ENCODE measurements at regions not wholly inside any gene's neighbourhood (a gene's known extent, or its start where the extent isn't known, plus 50 kb on each side); places are given as distances from the start of the nearest gene placed in this dataset.

- no peak overlapping the region for H3K27ac ChIP-seq (replicated peaks)
- TF ChIP-seq CTCF (IDR thresholded peaks at IDR 0.05; ENCODE audit: insufficient read depth, low read length) (no peak), REST (IDR thresholded peaks at IDR 0.05; ENCODE audit: insufficient replicate concordance, low read depth) (no peak), GABPA (IDR thresholded peaks at IDR 0.05; ENCODE audit: low read depth) (no peak), POLR2AphosphoS5 (IDR thresholded peaks at IDR 0.05; ENCODE audit: low read depth) (no peak), SPI1 (IDR thresholded peaks at IDR 0.05; ENCODE audit: borderline replicate concordance, low read depth) (no peak)
- no peak for DNase-seq (ENCODE audit: low read depth in 1 of 2, low spot score in 1 of 2)
- peaks cover 3% of the 10 kb centered on the region for H3K27me3 ChIP-seq (ENCODE audit: insufficient read depth, poor library complexity, severe bottlenecking)
- H3K4me3 ChIP-seq (replicated peaks; ENCODE audit: insufficient read depth, low read length): no peak overlapping the region
Observed at GRCh38 chr5:34501016-34501415, 155.1 kb upstream of the RAI14 start.

GRCh38 chr5:34501840-34502239, 154.3 kb upstream of the RAI14 start:
- Histone ChIP-seq H3K27ac (replicated peaks) (no peak overlapping the region), H3K27me3 (ENCODE audit: insufficient read depth, poor library complexity, severe bottlenecking) (peaks cover 3% of the 10 kb centered on the region), H3K4me3 (replicated peaks; ENCODE audit: insufficient read depth, low read length) (no peak overlapping the region)
- TF ChIP-seq REST (IDR thresholded peaks at IDR 0.05; ENCODE audit: insufficient replicate concordance, low read depth) (no peak), POLR2AphosphoS5 (IDR thresholded peaks at IDR 0.05; ENCODE audit: low read depth) (no peak), SPI1 (IDR thresholded peaks at IDR 0.05; ENCODE audit: borderline replicate concordance, low read depth) (no peak)
- no peak for DNase-seq (ENCODE audit: low read depth in 1 of 2, low spot score in 1 of 2)

- TF ChIP-seq REST (IDR thresholded peaks at IDR 0.05; ENCODE audit: insufficient replicate concordance, low read depth) (no peak), SPI1 (IDR thresholded peaks at IDR 0.05; ENCODE audit: borderline replicate concordance, low read depth) (no peak)
- H3K27me3 ChIP-seq (ENCODE audit: insufficient read depth, poor library complexity, severe bottlenecking): peaks cover 3% of the 10 kb centered on the region
- H3K4me3 ChIP-seq (replicated peaks; ENCODE audit: insufficient read depth, low read length): no peak overlapping the region
- no peak overlapping the region for H3K27ac ChIP-seq (replicated peaks)
- DNase-seq (ENCODE audit: low read depth in 1 of 2, low spot score in 1 of 2): no peak
Observed at GRCh38 chr5:34502581-34502980, 153.5 kb upstream of the RAI14 start.

GRCh38 chr5:34503379-34504253, 152.5 kb upstream of the RAI14 start:
- H3K27ac ChIP-seq (replicated peaks): no peak overlapping the region
- TF ChIP-seq REST (IDR thresholded peaks at IDR 0.05; ENCODE audit: insufficient replicate concordance, low read depth) (no peak), POLR2AphosphoS5 (IDR thresholded peaks at IDR 0.05; ENCODE audit: low read depth) (no peak), GABPA (IDR thresholded peaks at IDR 0.05; ENCODE audit: low read depth) (no peak), CTCF (IDR thresholded peaks at IDR 0.05; ENCODE audit: insufficient read depth, low read length) (no peak), SPI1 (IDR thresholded peaks at IDR 0.05; ENCODE audit: borderline replicate concordance, low read depth) (no peak)
- no peak for DNase-seq (ENCODE audit: low read depth in 1 of 2, low spot score in 1 of 2)

More at GRCh38 chr5:34503379-34504253, 152.5 kb upstream of the RAI14 start:
- no peak overlapping the region for H3K4me3 ChIP-seq (replicated peaks; ENCODE audit: insufficient read depth, low read length)
- peaks cover 3% of the 10 kb centered on the region for H3K27me3 ChIP-seq (ENCODE audit: insufficient read depth, poor library complexity, severe bottlenecking)

All from HL-60 (cell line).